Endothelial cell of hepatic sinusoid (primary cell): ENCODE measurements at regions not wholly inside any gene's neighbourhood (a gene's known extent, or its start where the extent isn't known, plus 50 kb on each side); places are given as distances from the start of the nearest gene placed in this dataset.

Experiments used
- in situ Hi-C: cut with HindIII; loops from 2 replicates; pipeline ENCODE4 v1.10.0; 2017; ENCODE audit warnings: low sequenced_read_pairs

- in situ Hi-C loops, result loop anchor here (5.0 kb wide), 1 partner anchor 38 kb away; no protein-coding TSS in a partner anchor
Observed at GRCh38 chr12:75974323-75975187, 57.0 kb downstream of the PHLDA1 start.

- in situ Hi-C loops, result loop anchor here (5.0 kb wide), 1 partner anchor 41 kb away; no protein-coding TSS in a partner anchor
Observed at GRCh38 chr12:75971253-75971652, 60.3 kb downstream of the PHLDA1 start.

- in situ Hi-C loops, result loop anchor here (5.0 kb wide), 1 partner anchor 42 kb away; no protein-coding TSS in a partner anchor
Observed at GRCh38 chr12:75970310-75970709, 61.3 kb downstream of the PHLDA1 start.

- in situ Hi-C loops, result loop anchor here (5.0 kb wide), 1 partner anchor 43 kb away; no protein-coding TSS in a partner anchor
Observed at GRCh38 chr12:75969768-75970167, 61.8 kb downstream of the PHLDA1 start.

- in situ Hi-C loops, result no loop called here
Observed at GRCh38 chr12:75965661-75966060, 65.9 kb downstream of the PHLDA1 start.

GRCh38 chr12:75964150-75964549, 67.4 kb downstream of the PHLDA1 start:
- in situ Hi-C loops, result no loop called here

GRCh38 chr12:75961878-75962277, 69.7 kb downstream of the PHLDA1 start:
- in situ Hi-C loops, result no loop called here

GRCh38 chr12:75960954-75961661, 70.5 kb downstream of the PHLDA1 start:
- in situ Hi-C loops, result no loop called here

GRCh38 chr12:75960086-75960910, 71.3 kb downstream of the PHLDA1 start:
- in situ Hi-C loops, result no loop called here

- in situ Hi-C loops, result no loop called here
Observed at GRCh38 chr12:75959506-75959905, 72.1 kb downstream of the PHLDA1 start.

GRCh38 chr12:75959060-75959459, 72.5 kb downstream of the PHLDA1 start:
- in situ Hi-C loops, result no loop called here

GRCh38 chr12:75955251-75955650, 76.3 kb downstream of the PHLDA1 start:
- in situ Hi-C loops, result no loop called here

- in situ Hi-C loops, result no loop called here
Observed at GRCh38 chr12:75954749-75955148, 76.8 kb downstream of the PHLDA1 start.

- in situ Hi-C loops, result no loop called here
Observed at GRCh38 chr12:75954041-75954440, 77.5 kb downstream of the PHLDA1 start.

- in situ Hi-C loops, result no loop called here
Observed at GRCh38 chr12:75953312-75953906, 78.2 kb downstream of the PHLDA1 start.

- in situ Hi-C loops, result no loop called here
Observed at GRCh38 chr12:75951399-75952278, 79.9 kb downstream of the PHLDA1 start.

- in situ Hi-C loops, result no loop called here
Observed at GRCh38 chr12:75947156-75947723, 84.3 kb downstream of the PHLDA1 start.

GRCh38 chr12:75945581-75945980, 86.0 kb downstream of the PHLDA1 start:
- in situ Hi-C loops, result no loop called here

GRCh38 chr12:75944905-75945432, 86.6 kb downstream of the PHLDA1 start:
- in situ Hi-C loops, result no loop called here
